HG03095 (cell line): ENCODE measurements at regions not wholly inside any gene's neighbourhood (a gene's known extent, or its start where the extent isn't known, plus 50 kb on each side); places are given as distances from the start of the nearest gene placed in this dataset.
"Not testable (repeated sequence)": the region's sequence is repeated elsewhere in the genome, so short reads cannot be mapped to it uniquely, and the experiment has no call there.

Experiments used
- ATAC-seq: cut with Tn5 transposase; IDR thresholded peaks from one replicate; pipeline ENCODE4 v1.9.1; 2021; ENCODE audit warnings: moderate library complexity; ENCODE audit not compliant: unreplicated experiment

- ATAC-seq: no peak
Observed at GRCh38 chr4:134539729-134540231, 338.2 kb upstream of the PABPC4L start.

DNA sequence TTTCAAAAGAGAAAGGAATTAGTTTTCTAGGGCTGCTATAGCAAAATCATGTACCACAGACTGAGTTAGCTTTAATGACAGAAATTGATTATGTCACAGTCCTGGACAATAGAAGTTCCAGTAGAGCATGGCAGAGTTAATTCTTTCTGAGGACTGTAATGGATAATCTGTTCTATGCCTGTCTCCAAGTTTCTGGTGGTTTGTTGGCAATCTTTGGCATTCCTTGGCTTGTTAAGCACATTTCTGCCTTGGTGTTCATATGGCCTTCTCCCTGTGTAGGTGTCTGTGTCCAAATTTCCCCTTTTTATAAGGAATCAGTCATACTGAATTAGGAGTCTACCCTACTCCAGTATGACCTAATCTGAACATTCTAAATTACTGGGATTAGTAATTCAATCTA, 336.1 kb upstream of the PABPC4L start:
- ATAC-seq: no peak

DNA sequence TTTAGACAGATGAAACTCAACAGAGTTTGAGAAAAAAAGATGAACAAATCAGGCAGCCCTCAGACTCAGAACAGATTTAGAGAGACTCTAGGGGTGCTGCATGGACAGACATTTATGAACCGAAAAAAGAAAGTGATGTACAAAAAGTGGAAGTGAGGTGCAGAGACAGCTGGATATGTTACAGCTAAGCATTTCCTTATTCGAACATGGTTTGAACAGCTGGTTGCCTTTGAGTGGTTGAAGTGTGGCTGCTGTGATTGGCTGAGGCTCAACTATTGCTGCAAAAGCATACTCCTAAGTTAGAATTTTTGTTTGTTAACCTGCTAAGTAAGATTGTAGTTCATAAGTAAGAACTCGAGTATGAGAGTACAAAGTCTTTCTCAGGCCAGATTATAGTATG, 331.5 kb upstream of the PABPC4L start:
- ATAC-seq: no peak

GRCh38 chr4:134531013-134531412, 329.4 kb upstream of the PABPC4L start:
- no peak for ATAC-seq

DNA sequence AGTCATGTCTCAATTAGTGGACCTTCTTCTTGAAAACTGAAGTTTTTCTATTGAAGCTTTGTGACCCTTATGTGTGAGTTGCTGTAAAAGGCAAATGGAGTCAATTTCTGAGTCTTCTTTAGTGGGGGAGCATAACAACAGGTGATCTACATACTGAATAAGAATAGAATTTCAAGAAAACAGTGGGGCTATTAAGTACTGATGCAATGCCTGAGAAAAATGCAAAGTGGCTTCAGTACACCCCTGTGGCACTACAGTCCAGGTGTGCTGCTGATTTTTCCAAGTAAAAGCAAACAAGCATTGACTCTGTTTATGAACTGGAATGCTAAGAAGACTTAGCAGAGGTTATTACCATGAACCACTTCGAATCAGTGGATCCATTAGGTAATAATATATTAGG, 328.0 kb upstream of the PABPC4L start:
- no peak for ATAC-seq

- no peak for ATAC-seq
Observed at GRCh38 chr4:134518574-134519217, 317.1 kb upstream of the PABPC4L start.

GRCh38 chr4:134510544-134510943, 309.0 kb upstream of the PABPC4L start:
- ATAC-seq: no peak

DNA sequence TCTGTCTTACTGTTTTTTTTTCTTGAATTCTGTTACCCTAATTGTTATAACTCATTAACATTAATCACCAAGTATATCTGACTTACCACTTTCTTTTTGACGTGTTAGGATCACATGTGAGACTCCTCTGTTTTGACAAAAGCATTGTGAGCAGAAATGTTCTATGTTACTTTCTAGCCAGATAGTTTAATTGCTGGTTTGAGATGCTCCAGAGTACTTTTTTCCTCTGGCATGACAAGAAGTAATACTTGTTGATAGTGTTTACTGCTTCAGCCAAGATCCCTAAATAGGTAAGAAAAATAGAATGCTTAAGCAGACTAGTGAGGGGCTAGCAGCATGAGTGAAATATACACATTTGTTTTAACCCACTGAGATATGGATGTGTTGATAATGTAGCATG, 303.9 kb upstream of the PABPC4L start:
- no peak for ATAC-seq

DNA sequence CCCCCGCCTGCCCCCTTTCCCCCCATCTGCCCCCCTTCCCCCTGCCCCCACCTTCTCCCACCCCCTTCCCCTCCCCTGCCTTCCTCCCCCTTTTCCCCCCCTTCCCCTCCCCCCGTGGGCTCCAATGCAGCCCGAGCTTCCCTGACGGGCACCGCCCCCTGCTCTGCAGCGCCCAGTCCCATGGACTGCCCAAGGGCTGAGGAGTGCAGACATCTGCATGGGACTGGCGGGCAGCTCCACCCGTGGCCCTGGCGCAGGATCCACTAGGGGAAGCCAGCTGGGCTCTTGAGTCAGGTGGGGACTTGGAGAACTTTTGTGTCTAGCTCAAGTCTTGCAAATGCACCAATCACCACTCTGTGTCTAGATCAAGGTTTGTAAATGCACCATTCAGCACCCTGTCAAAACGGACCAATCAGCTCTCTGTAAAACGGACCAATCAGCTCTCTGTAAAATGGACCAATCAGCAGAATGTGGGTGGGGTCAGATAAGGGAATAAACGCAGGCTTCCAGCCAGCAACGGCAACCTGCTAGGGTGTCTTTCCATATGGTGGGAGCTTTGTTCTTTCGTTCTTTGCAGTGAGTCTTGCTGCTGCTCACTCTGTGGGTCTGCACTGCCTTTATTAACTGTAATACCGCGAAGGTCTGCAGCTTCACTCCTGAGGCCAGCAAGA, 300.5 kb upstream of the PABPC4L start:
- no peak for ATAC-seq

- not testable (repeated sequence) for ATAC-seq
Observed at GRCh38 chr4:134501488-134501887, 299.9 kb upstream of the PABPC4L start.

GRCh38 chr4:134499074-134499473, 297.5 kb upstream of the PABPC4L start:
- no peak for ATAC-seq

DNA sequence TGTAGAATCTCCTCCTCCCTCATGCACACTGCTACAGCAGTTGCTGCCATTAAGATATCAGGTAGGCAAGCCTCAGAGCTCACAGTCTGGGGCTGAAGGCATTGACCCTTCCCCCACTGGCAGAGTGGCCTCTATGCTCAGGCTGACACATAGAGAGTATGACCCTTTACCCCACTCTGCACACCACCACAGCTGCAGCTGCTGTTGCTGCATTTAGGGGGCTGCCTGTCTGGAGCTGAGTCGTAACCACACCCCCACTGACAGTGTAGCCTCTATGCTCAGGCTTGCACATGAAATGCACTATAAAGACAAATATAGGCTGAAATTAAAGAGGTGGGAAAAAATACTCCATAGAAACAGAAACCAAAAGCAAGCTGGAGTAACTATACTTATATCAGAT, 289.3 kb upstream of the PABPC4L start:
- ATAC-seq: no peak

DNA sequence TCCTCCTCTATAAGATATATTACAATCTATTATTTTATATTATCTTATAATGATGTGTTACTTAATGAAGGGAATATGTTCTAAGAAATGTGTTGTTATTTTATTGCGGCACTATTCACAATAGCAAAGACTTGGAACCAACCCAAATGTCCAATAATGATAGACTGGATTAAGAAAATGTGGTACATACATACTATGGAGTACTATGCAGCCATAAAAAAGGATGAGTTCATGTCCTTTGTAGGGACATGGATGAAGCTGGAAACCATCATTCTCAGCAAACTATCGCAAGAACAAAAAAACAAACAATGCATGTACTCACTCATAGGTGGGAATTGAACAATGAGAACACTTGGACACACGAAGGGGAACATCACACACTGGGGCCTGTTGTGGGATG, 281.9 kb upstream of the PABPC4L start:
- ATAC-seq: not testable (repeated sequence)

DNA sequence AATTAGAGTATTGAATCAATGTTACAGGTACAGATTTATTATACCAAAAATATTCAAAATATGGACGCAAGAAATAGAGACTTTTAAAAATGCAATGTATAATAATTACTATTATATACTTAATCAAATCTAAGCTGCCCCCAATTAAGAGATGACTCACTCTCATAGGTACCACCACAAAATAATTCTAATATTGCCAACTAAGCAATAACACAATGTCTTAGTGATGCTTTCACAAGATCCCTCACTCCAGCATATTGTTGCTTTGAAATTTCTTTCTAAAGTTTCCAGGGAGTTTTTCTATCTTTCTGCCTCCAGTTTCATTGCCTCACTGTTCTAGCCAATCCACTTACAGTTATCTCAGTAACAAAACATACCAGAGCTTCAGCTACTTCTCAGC, 270.0 kb upstream of the PABPC4L start:
- ATAC-seq: no peak

GRCh38 chr4:134470544-134470943, 269.0 kb upstream of the PABPC4L start:
- no peak for ATAC-seq

DNA sequence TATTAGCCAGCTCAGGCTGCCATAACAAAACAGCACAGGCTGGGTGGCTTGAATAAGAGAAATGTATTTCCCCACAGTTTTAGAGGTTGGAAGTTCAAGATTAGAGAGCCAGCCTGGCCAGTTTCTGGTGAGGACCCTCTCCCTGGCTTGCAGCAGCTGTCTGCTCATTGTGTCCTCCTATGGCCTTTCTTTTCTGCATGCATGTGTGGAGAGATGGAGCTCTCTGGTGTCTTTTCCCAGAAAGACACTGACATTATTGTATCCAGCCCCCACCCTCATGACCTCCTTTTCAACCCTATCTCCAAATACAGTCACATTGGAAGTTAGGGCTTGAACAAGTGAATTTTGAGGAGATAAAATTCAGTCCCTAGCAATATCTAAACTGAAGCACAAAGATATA, 263.8 kb upstream of the PABPC4L start:
- no peak for ATAC-seq

GRCh38 chr4:134463771-134464170, 262.2 kb upstream of the PABPC4L start:
- ATAC-seq: no peak

- ATAC-seq: no peak
Observed at GRCh38 chr4:134426821-134427220, 225.2 kb upstream of the PABPC4L start.

DNA sequence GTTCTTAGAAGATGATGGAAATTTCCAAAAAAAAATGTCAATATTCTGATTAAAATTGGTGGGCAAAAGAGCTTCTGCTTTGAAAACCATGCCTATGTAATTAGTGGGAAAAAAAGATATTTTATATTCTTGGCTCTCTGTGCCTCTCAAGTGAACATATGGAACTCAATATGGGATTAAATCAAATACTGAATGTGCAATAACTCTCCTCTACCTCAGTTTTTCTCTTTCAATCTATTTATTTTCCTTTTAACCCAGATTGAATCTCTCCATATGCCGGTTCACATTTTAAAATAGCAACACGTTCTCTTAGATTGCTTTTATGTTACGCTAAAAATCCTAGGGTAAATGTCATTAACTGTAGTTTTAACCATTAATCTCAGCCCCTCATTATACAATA, 224.2 kb upstream of the PABPC4L start:
- ATAC-seq: no peak

- no peak for ATAC-seq
Observed at GRCh38 chr4:134422776-134423175, 221.2 kb upstream of the PABPC4L start.

GRCh38 chr4:134421734-134422133, 220.1 kb upstream of the PABPC4L start:
- no peak for ATAC-seq

- ATAC-seq: no peak
Observed at GRCh38 chr4:134408897-134409296, 207.3 kb upstream of the PABPC4L start.

GRCh38 chr4:134401798-134402197, 200.2 kb upstream of the PABPC4L start:
- no peak for ATAC-seq
